ENCODE measurements at regions not wholly inside any gene's neighbourhood (a gene's known extent, or its start where the extent isn't known, plus 50 kb on each side); places are given as distances from the start of the nearest gene placed in this dataset.

DNA sequence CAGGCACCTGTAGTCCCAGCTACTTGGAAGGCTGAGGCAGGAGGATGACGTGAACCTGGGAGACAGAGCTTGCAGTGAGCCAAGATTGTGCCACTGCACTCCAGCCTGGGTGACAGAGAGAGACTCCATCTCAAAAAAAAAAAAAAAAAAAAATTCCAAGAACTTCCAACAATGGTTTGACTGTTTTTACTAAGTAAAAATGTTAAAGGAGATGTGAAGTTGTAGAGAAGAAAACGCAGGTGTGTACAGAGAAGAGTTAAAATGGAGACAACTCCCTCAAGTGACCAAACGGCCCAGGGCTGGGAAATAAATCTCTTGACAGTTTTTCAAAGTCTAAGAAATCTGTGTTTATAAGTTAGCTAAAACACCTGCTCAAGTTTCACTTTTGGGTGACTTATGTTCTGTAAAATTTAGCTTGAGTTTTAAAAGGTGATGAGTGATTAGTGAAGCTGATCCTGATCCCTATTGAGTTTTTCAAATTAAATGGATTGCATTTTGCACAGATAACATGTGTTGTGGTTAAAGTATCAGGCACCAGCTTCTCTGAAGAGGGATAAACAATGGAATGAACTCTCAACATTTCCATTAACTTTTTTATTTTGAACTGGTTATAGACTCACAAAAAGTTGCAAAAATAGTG, 255.2 kb upstream of the CD180 start:
- ATAC-seq = no peak
- Mint-ChIP-seq H3K36me3 (no peaks in the 10 kb centered on the region), H3K4me3 (no peak overlapping the region), H3K27ac (no peak overlapping the region), H3K4me1 (no peaks in the 10 kb centered on the region), H3K27me3 (no peaks in the 10 kb centered on the region), H3K9me3 (ENCODE audit: low read depth) (no peaks in the 10 kb centered on the region)
- CTCF ChIA-PET = interaction anchor here (0.6 kb wide), 1 partner anchor 164 kb away, joined by 3 read pairs; no protein-coding TSS in a partner anchor
- DNase-seq = no peak

DNA sequence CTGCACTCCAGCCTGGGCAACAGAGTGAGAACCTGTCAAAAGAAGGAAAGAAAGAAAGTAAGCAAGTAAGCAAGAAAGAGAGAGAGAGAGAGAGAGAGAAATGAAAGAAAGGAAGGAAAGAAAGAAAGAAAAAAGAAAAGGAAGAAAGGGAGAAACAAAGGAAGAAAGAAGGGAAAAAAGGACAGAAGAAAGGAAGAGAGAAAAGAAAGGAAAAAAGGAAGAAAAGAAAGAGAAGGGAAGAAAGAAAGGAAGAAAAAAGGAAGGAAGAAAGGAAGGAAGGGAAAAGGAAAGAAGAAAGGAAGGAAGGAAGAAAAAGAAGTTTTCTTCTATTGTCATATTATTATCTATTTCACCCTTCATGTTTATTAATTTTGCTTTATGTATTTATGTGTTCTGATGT, 251.1 kb upstream of the CD180 start:
- Mint-ChIP-seq H3K36me3 (no peaks in the 10 kb centered on the region), H3K27me3 (peaks cover 2% of the 10 kb centered on the region), H3K4me3 (no peak overlapping the region), H3K4me1 (no peaks in the 10 kb centered on the region), H3K9me3 (ENCODE audit: low read depth) (no peaks in the 10 kb centered on the region), H3K27ac (peak overlapping the region; percentile 21)
- CTCF ChIA-PET = no interaction called here
- no peak for ATAC-seq
- no peak for DNase-seq

DNA sequence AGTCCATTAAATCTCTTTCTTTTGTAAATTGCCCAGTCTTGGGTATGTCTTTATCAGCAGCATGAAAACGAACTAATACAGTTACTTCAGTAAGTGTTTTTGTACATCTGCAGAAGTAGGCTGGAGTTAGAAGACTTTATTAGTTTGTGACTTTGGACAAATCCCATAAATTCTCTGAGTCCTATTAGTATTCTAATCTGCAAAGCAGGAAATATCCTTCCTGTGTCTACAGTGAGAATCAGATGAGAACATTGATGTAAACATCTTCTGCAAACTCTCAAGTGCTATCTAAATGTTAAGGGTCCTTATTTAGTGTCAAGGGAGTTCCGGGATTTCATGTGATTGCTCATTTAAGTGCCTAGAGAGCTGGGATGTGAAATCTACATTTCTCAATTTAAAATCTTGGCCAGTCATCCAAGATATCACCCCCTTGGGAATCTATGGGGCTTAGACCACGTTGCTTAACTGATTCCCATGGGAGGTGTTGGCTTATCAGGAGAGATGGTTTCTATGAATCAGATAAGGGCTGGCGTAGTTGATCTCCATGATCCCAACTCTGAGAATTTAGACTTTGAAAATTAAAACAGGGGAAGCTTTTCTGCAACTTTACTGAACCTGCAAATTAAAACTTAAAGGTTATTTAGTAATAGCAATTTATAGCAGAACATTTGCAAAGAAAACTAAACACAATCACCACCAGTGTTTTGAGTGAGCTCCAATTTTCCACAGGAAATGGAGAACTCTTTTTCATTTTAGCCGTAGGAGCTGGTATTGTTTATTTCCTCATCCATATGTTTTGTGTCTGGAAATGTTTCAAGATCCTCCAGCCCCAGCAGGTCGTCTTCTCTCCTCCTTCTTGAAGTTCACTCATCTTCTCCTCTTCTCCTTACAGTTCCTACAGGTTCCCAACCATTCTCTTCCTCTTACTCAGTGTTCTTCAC, 241.6 kb upstream of the CD180 start:
- Mint-ChIP-seq H3K9me3 (ENCODE audit: low read depth) (no peaks in the 10 kb centered on the region), H3K27ac (no peak overlapping the region), H3K27me3 (peaks cover 8% of the 10 kb centered on the region), H3K36me3 (peaks cover 2% of the 10 kb centered on the region), H3K4me1 (no peaks in the 10 kb centered on the region), H3K4me3 (no peak overlapping the region)
- DNase-seq (no peak), ATAC-seq (no peak)
- CTCF ChIA-PET = no interaction called here

DNA sequence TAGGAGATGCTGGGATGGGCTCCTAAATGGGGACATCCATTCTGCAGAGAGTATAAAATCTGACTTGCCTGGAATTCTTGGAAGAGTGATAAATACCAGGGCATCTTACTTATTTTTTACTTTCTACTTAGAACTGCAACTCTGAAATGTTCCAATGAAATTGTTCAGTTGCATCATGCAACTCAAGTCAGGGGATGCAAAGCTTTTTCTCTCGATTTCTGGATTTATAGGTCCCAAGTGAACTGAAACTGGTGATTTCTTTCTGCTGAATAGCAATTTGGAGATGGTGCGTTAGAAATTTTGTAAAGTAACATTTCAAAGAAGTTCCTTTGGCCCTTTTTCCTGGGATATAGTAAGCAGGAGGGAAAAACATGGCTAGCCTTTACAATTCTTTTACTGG, 238.4 kb upstream of the CD180 start:
- Mint-ChIP-seq H3K27me3 (peaks cover 5% of the 10 kb centered on the region), H3K36me3 (peaks cover 2% of the 10 kb centered on the region), H3K9me3 (ENCODE audit: low read depth) (no peaks in the 10 kb centered on the region), H3K4me3 (no peak overlapping the region), H3K27ac (no peak overlapping the region), H3K4me1 (no peaks in the 10 kb centered on the region)
- DNase-seq = no peak
- no peak for ATAC-seq
- CTCF ChIA-PET = no interaction called here

DNA sequence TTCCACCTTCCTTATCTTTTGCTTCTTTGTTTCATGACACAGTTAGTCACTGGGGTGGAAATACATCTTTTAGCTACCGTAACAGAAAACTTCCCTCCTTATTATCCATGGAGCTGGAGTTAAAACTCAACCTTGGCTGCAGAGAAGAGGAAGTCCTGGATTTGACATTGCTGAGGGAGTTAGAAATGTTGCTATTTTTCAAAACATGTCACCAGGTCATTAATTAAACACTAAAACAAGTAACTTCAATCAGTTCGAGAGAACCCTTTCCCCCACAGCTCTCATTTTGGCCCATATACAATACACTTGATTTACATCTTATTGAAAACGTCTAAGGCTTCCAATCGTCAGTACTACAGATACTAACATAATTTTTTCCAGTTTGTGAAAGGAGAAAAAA, 237.9 kb upstream of the CD180 start:
- CTCF ChIA-PET = no interaction called here
- H3K36me3 Mint-ChIP-seq = no peaks in the 10 kb centered on the region
- H3K4me3 Mint-ChIP-seq = no peak overlapping the region
- ATAC-seq (no peak), DNase-seq (no peak)
- H3K9me3 Mint-ChIP-seq (ENCODE audit: low read depth) = no peaks in the 10 kb centered on the region
- no peaks in the 10 kb centered on the region for H3K4me1 Mint-ChIP-seq
- no peak overlapping the region for H3K27ac Mint-ChIP-seq
- peaks cover under 1% of the 10 kb centered on the region for H3K27me3 Mint-ChIP-seq

DNA sequence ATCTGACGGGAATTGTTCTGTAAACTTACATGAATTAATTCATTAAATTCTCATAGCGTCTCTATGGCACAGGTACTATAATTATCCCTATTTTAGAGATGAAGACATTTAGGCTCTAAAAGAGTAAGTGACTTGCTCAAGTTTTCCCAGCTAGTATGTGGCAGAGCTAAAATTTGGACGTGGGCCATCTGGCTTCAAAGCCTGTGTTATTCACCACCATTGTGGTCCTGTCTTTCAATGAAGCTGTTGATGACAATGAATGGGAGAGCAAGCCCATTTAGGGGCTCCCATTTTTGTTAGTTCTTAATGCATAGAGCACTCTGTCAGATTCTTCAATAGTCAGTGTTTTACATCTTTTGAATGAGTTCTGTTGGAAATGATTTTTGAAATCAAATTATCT, 236.0 kb upstream of the CD180 start:
- no peaks in the 10 kb centered on the region for H3K4me1 Mint-ChIP-seq
- H3K27me3 Mint-ChIP-seq = no peaks in the 10 kb centered on the region
- H3K4me3 Mint-ChIP-seq = no peak overlapping the region
- CTCF ChIA-PET = no interaction called here
- no peaks in the 10 kb centered on the region for H3K36me3 Mint-ChIP-seq
- no peaks in the 10 kb centered on the region for H3K9me3 Mint-ChIP-seq (ENCODE audit: low read depth)
- ATAC-seq (no peak), DNase-seq (no peak)
- no peak overlapping the region for H3K27ac Mint-ChIP-seq

DNA sequence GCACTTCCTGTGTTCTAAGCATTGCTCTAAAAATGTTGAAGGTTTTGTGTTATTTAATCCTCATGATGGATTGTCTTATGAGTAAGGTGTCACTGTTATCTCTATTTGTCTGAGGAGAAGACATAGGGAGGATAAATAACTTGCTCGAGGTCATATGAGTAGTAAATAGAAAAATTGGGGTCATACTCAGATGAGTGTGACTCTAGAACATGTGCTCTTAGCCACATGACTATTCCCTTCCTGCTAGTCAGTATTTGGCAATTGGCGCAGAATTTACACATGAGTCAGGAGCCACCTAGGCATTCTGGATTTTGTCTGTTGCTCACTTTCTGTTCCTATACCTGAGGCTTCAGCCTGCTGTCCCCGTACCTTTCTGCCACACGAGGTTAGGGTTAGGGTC, 234.6 kb upstream of the CD180 start:
- ATAC-seq = no peak
- H3K4me1 Mint-ChIP-seq = no peaks in the 10 kb centered on the region
- H3K4me3 Mint-ChIP-seq = no peak overlapping the region
- no peaks in the 10 kb centered on the region for H3K9me3 Mint-ChIP-seq (ENCODE audit: low read depth)
- CTCF ChIA-PET = no interaction called here
- H3K27ac Mint-ChIP-seq = no peak overlapping the region
- DNase-seq = no peak
- no peaks in the 10 kb centered on the region for H3K36me3 Mint-ChIP-seq
- no peaks in the 10 kb centered on the region for H3K27me3 Mint-ChIP-seq

DNA sequence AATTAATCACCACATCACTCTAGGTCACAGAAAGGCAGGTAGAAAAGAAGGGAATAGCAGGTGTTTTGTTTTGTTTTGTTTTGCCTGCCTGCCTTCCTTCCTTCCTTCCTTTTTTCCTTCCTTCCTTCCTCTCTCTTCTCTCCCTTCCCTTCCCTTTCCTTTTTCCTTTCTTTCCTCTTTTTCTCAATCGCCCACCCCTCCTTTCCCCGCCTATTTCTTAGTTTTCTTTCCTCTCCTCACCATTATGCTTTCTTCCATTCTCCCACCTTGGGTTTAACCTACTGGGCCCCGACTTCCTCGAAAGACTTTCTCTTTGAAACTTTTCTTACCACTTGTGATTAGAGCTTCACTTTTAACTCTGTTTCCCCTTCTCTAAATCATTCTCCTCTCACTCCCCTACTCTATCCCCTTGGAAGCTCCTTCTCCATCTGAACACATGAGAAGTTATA, 231.3 kb upstream of the CD180 start:
- ATAC-seq (no peak), DNase-seq (no peak)
- Mint-ChIP-seq H3K27ac (no peak overlapping the region), H3K4me1 (no peaks in the 10 kb centered on the region), H3K4me3 (no peak overlapping the region), H3K9me3 (ENCODE audit: low read depth) (no peaks in the 10 kb centered on the region), H3K36me3 (no peaks in the 10 kb centered on the region), H3K27me3 (no peaks in the 10 kb centered on the region)
- CTCF ChIA-PET = no interaction called here

DNA sequence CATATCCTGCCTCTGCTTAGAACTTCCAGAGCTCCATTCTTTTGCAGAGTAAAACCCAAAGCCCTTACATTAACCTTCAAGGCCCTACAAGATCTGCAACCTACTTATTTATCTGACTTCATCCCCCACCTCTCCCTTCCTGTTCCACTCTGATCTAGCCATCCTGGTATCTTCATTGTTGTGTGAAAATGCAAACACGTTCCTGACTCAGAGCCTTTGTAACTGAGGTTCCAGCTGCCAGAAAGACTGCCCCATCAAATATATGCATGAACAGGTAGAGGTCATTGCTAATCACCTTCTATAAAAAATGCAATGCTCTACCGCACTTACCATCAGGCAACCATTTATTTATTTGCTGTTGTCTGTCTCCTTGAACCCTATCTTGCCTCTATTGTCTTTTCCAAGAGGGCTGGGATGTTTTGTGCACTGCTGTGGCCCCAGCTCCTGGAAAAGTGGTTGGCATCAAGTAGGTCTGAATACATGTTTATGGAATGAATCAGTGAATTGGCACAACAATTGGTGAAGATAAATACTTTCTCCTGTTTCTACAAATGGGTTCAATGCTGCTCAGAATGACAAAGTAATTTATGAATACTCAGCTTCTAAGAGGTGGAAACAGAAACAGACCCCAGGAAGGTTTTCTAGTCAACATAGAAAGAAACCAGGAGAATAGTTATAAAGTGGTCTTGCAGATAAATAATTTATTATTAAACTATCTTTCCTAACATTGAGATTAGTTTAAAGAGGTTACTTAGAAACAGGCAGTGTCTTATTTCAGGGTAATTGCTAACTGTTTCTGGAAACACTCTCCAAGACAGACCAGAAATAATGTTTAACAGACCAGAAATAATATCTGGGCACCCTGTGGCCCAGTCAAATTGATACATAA, 230.6 kb upstream of the CD180 start:
- H3K27me3 Mint-ChIP-seq = no peaks in the 10 kb centered on the region
- DNase-seq (no peak), ATAC-seq (no peak)
- peaks cover 2% of the 10 kb centered on the region for H3K36me3 Mint-ChIP-seq
- H3K4me3 Mint-ChIP-seq = no peak overlapping the region
- H3K27ac Mint-ChIP-seq = no peak overlapping the region
- H3K9me3 Mint-ChIP-seq (ENCODE audit: low read depth) = peaks cover 3% of the 10 kb centered on the region
- peaks cover 3% of the 10 kb centered on the region for H3K4me1 Mint-ChIP-seq
- CTCF ChIA-PET = no interaction called here

DNA sequence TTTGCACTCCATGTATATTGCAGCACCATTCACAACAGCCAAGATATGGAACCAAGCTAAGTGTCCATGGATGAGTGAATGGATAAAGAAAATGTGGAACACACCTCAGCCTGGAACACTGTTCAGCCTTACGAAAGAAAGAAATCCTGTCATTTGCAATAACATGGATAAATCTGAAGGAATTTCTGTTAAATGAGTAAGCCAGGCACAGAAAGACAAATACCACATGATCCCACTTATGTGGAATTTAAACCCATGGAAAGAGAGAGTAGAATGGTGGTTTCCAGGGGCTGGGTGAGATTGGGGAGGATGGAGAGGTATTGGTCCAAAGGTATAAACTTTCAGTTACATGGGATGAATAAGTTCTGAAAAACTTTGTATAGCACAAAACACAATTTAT, 228.9 kb upstream of the CD180 start:
- Mint-ChIP-seq H3K27ac (no peak overlapping the region), H3K4me3 (no peak overlapping the region), H3K4me1 (peaks cover 8% of the 10 kb centered on the region), H3K36me3 (peaks cover 7% of the 10 kb centered on the region), H3K9me3 (ENCODE audit: low read depth) (peaks cover 5% of the 10 kb centered on the region), H3K27me3 (no peaks in the 10 kb centered on the region)
- DNase-seq (no peak), ATAC-seq (no peak)
- CTCF ChIA-PET = no interaction called here

DNA sequence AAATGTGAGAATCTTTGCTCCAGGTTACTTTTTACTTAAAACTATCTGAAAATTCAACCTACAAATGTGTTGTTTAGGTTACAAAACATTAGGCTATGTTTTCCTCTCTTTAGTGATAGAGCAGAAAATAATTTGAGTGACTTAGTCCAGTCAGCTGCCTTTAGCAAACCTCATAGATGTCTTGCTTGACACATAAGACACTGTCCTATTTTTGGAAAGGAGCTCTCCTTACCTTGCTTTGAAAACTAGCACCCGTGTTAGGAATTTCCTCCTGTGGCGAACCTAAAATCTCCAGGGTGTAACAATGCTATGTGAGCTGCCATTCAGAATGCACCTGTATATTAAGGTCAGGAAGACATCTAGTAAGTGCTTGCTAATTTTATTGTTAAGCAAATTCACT, 221.2 kb upstream of the CD180 start:
- Mint-ChIP-seq H3K36me3 (peaks cover 7% of the 10 kb centered on the region), H3K27me3 (no peaks in the 10 kb centered on the region), H3K4me3 (no peak overlapping the region), H3K9me3 (ENCODE audit: low read depth) (peaks cover 5% of the 10 kb centered on the region), H3K27ac (no peak overlapping the region), H3K4me1 (peaks cover 8% of the 10 kb centered on the region)
- DNase-seq (no peak), ATAC-seq (no peak)
- CTCF ChIA-PET = no interaction called here

DNA sequence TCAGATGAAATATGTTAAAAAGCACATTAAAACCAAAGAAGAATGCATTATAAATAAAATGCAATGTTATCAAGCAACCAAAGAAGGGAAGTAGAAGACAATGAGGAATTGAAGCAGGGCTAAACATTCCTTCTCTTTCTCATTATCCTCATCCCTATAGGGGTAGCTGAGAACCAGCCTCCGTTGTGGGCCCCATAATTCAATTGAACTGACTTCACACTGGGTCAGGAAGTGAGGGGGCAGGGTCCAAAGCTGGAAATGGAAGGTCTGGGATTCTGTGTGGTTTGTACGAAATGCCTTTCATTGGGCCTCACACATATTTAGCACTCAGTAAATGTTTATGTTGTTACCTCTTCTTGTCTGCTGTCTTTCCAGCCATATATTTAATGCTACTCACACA, 220.4 kb upstream of the CD180 start:
- Mint-ChIP-seq H3K4me1 (peaks cover 4% of the 10 kb centered on the region), H3K27ac (no peak overlapping the region), H3K4me3 (no peak overlapping the region), H3K27me3 (no peaks in the 10 kb centered on the region), H3K36me3 (peaks cover 4% of the 10 kb centered on the region), H3K9me3 (ENCODE audit: low read depth) (no peaks in the 10 kb centered on the region)
- no peak for ATAC-seq
- no peak for DNase-seq
- CTCF ChIA-PET = no interaction called here

DNA sequence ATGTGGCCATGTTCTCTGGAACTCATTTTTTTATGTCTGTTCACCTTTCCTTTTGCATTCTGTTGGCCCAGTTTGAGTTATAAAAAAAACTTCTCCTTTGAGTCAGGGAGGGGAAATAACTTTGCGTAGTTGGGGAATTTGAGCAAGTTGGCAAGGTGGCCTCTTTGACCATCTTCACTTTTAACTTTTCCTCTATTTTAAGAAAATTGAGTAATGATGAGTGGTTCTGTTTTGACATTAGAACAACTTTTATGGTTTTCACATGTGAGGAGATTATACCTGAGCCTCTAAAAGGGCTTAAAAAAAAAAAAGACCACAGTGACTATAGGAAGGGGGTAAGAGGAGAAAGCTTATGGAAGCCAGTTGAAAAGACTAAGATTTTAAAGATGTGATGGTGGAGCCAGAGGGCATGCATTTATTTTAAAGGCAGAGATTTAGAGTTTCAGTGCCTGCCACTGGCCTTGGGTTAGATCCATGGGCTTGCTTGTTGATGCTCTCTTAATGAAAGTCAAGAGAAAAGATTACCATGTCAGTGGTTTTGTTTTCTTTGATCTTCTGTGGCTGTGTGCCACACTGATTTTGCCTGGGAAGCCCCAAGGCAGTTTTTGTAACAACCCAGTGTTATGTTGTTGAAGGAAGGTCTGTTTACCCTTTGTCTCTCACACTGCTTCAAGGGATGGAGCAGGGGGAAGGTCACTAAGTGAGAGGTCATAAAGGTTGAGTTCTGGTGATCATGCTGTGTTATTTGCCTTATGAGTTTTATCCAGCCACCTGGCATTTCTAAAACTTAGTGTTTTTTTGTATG, 219.7 kb upstream of the CD180 start:
- H3K4me3 Mint-ChIP-seq = no peak overlapping the region
- no peaks in the 10 kb centered on the region for H3K9me3 Mint-ChIP-seq (ENCODE audit: low read depth)
- DNase-seq (no peak), ATAC-seq (no peak)
- peaks cover 2% of the 10 kb centered on the region for H3K36me3 Mint-ChIP-seq
- H3K27ac Mint-ChIP-seq = no peak overlapping the region
- CTCF ChIA-PET = no interaction called here
- no peaks in the 10 kb centered on the region for H3K4me1 Mint-ChIP-seq
- no peaks in the 10 kb centered on the region for H3K27me3 Mint-ChIP-seq

Measured in activated CD8-positive, alpha-beta memory T cell treated with anti-CD3 and anti-CD28 coated beads, Interleukin-2, amount 10 ng/mL, durations not matched to agents 7 days and 5 days (primary cell).